HG03460 (cell line): ENCODE measurements at regions not wholly inside any gene's neighbourhood (a gene's known extent, or its start where the extent isn't known, plus 50 kb on each side); places are given as distances from the start of the nearest gene placed in this dataset.

Experiments
- ATAC-seq: cut with Tn5 transposase; IDR thresholded peaks from one replicate; pipeline ENCODE4 v1.9.1; 2021; ENCODE audit not compliant: unreplicated experiment

DNA sequence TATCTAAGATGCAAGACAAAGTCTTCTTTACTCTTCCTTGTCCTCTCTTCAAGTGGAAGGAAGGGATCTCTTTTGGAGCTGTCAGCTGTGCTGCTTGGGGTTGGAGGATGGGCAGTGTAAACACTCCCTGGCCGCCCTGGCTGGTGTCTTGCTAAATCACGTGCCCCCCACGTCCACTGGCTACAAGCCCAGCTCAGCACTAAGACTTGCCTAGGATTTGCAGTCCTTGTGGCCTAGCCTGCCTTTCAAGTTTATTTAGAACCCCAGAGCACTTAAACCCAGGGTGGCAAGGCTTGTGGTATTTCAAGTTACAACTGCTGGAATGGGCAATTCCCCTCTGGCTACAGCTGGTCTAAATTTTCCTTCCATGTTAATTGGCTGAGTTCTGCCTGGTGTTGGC, 272.4 kb upstream of the MYO3A start:
- no peak for ATAC-seq

DNA sequence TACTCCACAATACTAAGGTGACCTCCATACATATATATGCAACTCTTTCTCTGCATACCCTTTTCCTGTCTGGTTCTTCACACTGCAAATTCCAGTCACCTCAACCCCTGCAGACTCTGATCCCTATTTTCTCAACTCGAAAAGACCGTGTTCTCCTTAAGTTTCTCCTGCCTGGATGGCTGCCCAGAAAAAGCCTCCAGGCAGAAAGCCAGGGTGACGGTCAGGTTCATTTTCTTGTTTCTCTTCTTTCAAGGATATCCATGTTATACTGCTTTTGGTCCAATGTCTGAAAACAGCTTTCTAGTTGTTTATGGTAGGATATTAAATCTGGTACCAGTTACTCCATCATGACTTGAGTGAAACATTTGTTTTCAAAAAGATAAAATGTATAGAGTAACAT, 267.8 kb upstream of the MYO3A start:
- no peak for ATAC-seq

DNA sequence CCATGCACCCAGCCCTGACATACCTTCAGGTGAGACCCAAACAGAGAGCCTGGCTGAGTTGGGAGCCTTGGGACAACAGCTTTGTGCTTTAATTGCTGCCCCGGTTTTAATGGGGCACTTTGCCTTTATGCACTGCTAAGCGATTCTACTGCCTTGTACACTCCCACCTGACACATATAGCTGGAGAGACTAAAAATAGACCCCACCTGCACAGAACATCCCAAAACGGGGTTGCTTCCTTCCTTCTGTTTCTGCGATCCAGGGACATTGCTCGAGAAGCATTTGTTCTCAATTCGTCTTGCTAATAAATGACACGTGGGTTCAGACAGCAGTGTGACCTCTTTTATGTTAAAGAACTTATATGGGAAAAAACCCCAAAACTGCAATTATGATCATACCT, 258.8 kb upstream of the MYO3A start:
- ATAC-seq: no peak

DNA sequence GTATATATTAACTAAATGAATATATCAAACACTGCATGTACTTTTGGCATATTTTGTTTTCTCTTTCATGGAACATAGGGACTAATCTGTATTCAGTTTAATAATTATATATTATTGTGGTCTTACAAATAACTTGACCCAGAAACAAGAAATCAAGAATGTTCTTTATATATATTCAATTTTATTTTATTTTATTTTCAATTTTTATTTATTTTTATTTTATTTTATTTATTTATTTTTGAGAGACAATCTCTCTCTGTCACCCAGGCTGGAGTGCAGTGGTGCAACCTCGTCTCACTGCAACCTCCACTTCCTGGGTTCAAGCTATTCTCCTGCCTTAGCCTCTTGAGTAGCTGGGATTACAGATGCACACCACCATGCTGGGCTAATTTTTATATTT, 258.4 kb upstream of the MYO3A start:
- no peak for ATAC-seq

DNA sequence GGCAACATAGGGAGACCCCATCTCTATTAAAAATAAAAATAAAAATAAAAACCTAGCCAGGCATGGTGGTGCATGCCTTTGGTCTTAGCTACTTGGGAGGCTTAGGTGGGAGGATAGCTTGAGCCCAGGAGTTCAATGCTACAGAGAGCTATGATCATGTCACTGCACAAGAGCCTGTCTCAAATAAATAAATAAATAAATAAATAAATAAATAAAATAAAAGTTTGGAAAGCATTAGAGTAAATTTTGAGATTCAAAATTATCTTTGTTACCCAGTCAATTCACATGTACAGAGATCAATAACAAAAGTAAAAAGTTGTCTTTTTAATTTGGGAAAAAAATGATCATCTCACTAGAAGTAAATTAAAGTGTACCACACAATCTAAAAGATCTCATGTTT, 255.8 kb upstream of the MYO3A start:
- no peak for ATAC-seq

DNA sequence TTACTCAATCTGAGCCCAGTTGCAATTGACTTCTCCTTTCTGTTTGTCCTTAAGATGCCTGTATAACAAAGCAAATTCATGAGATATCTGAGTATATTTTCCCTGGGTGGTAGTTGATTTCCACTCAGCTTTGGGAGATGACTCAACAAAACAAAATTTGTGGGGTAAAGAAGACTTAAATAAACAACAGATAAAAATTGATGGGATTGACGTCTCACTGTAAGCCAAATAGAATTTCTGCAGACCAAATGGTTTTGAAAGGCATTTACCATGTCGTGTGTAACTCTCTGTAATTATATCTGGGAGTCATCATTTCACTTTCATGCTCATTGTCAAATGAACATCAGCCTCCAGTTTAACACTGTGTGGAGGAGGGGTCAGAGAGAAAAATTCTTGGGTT, 255.4 kb upstream of the MYO3A start:
- ATAC-seq: no peak

DNA sequence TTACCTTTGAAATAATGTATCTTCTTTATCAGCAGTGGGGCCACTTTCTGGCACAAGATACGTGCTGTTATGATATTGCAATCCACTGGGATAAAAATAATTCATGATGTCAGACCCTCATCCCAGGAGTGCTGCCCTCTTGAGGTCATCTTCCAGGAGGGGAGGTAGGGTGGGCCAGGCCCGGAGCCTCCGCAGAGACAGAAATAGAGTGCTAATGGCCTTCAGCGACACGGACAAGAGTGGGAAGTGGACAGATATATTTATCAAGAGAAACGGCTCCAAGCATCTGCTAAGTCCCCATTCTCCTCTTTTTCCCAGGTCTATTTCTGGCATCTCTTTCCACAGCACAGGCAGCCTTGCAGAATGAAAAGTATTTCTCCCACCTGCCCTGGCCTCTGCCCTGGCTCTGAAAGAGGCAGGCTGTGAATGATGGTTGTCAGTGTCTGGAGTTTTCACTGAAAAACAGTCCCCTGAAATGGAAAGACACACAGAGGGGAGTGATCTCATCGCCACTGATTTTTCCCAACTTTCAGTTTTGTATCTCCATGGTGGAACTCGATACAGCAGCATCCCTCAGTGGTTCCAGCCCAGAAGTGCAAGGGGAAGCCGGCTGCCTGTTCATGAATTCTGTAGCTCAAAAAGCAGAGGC, 251.7 kb upstream of the MYO3A start:
- ATAC-seq: no peak

DNA sequence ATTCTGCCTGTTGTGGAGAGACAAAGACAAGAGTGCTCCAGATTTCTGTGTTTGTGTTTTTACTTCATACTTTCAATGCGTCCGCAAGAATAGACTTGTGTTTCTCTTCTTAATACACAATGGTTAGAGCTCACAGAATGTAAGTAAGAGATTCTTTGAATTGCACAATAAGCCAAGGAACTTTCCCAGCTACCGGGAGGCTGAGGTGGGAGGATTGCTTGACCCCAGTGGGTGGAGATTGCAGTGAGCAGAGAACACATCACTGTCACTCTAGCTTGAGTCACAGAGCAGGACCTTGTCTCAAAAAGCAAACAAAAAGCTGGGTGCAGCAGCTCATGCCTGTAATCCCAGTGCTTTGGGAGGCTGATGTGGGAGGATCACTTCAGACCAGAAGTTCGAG, 250.7 kb upstream of the MYO3A start:
- no peak for ATAC-seq

DNA sequence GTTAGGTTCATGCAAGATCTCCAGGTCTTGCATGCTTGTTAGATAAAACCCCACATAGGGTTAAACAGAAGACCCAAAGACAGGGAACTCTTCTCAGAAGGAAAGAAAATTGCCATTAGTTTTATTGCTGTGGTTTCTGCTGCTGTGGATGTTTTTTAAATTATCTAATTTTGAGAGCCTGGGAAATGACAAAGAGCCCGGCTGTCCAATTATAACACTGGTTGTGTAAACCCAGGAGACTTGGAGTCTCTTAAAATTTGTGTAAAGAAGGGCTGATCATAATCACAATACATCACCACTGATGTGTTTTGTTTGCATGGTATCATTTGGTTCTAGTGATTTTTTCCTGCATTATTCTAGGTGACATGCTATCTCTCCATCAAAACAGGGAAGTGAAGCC, 246.5 kb upstream of the MYO3A start:
- no peak for ATAC-seq

DNA sequence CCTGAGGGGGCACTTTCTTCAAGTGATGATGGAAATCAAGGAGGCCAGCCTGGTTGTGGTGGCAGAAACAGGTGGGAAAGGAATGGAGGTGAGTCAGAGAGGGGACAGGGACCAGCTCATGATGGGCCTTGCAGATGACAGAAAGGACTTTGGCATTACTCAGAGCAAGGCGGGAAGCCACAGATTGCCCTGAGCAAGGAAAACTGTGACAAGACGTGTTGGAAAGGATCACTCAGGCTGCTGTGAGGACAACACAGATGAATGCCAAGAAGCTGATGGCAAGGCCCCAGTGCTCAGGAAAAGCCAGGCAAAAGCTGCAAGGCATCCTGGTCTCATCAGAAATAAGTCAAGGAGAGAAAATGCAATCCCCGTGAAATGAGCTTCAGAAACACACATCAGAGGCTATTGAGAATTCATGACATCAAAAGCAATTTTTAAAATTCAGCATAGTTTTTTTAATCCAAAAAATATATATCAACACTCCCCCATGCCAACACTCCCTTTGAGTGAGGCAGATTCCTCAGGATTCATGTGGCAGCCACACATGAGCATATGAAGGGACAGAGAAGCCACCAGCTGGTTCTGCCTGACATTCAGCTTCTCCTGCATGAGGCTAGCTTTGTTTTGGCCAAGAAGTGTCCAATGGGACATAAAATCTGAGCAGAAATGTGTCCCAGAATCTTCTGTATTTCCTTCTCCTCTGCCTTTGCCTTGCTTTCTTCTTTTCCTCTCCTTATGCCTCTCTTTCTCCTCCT, 244.5 kb upstream of the MYO3A start:
- no peak for ATAC-seq

DNA sequence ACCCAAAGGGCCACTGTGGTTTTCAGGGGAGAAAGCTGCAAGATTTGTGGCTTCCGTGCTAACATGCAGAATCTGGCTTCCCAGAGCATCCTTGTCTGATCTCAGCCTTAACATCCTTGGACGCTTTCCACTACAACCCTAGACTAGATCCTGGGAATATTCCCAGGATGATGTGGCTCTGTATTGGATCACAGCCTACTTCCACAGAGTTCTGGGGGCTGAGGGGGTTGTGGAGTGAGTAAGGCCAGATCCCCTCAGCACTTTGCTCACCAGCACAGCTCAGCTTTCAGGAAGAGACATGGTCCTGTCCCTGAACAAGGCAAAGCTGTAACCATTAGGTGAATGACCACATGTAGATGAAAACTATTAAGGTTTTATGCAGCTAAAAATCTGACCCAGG, 241.3 kb upstream of the MYO3A start:
- no peak for ATAC-seq

DNA sequence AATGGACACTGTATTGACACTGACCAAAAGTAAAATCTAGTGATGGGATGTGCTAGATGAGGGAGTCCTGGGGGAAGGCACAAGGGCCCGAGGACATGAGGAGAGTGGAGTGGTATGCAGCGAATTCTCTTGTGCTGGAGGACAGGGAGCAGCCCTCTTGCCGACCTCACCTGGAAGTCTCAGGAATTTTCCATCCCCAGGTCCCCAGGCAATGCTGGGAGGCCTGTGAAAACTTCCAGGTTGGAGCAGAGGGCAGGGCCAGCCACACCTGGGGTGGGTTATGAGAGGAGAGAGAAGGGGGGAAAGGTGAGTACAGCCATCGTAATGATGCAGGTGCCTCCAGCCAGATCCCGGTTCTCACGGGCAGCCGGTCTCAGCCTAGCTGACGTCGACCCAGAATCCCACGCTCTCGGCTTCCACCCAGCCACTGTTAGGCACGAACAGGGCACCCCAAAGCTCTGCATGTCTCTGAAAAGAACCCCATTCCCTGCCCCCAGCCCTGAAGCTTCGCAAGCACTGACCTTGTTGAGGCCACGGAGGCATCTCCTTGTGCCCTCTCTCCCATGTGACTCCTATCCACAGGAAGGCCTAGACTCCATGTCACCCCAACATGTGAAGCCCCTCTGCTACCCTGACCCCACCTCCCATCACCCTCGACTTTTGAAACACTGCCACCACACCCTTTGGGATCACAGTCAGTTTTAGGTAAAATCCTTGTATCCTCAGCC, 239.7 kb upstream of the MYO3A start:
- ATAC-seq: no peak

DNA sequence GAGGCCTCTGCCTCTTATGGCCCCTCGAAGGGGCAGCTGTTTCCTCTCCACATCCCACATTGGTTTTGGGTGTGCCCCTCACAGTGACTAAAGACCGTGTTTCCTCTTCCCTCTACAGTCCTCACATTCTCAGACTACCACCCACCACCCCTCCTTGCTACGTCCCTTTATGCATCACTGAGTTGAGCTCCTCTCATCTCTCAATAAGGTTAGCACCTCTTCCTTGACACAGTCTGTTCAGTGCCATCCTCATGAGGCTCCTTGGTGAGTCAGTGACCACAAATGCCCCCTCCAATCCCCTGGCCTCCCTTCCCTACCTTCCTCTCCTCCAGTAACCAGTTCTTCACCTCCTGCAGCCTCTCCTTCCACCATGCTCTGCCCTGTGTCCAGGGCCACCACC, 239.1 kb upstream of the MYO3A start:
- ATAC-seq: no peak

DNA sequence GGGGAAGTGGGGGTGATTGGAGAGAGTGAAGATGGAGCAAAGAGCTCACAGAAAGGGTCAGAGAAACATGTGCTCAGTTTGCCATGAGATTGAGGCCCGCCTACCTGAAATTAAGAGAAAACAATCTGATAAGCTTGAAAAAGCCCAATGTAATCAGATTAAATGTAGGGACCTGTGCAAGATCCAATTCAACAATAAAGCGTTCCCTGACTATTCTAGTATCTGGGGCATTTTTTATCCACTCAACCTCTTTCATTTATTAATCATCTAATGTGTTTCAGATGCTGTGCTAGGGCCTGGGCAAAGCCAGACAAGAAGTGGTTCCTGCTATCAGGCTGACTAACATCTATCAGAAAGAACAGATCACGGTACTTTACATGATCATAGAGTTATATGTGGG, 238.4 kb upstream of the MYO3A start:
- ATAC-seq: no peak

DNA sequence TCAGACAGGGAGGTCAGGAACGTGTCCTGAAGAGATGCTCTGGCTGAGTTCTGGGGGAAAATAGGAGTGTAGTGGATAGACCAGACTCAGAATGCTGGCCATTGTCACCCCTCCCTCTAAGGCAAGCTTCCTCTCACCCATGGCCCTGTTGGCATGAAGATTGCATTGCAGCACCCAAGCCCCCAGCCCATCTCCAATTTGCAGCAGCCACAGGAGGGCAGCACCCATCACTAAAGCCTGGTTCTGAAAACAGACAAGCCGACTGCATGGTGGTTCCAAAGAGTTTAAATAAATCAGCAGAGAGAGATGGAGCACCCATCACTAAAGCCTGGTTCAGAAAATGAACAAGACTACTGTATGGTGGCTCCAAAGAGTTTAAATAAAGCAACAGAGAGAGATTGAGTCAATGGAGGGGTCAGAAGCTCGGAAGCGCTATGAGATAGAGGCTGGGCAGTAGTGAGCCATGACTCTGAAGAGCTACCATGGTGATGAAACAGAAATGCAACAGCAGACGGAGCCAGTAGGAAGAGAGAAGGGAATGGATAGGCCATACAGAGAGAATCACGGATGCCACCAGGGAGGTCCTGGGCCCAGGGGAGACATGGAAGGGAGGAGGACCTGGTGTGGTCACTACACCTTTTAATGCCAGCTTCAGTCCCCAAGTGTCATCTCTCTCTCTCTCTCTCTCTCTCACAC, 237.9 kb upstream of the MYO3A start:
- ATAC-seq: no peak

DNA sequence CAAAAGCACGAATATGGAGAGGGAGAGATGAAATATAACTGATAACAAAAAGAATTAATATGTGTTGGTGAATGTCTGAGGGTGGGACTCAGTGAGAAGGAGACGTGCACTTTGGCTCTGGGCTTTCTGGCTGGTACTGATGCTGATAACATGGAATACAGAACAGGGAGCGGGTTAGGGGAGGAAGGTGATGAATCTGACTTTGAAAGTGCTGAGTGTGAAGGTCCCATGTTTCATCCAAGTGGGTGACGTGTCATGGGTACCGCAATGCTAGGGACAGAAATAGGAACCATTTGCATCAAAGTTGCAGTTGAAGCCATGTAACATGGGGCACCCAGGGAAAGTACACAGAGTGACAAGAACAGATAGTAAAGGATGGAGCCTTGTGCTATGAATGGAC, 236.6 kb upstream of the MYO3A start:
- no peak for ATAC-seq

DNA sequence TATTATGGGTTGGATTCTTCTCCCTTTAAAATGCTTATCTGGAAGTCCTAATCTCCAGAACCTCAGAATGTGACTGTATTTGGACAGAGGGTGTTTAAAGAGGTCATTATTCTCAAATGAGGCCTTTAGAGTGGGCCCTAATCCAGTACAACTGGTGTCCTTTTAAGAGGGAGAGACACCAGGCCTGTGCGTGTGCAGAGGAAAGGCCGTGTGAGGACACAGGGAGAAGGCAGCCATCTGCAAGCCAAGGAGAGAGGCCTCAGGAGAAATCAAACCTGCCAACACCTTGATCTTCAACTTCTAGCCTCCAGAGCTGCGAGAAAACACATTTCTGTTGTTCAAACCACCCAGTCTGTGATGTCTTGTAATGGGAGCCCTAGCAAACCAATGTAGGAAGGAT, 235.4 kb upstream of the MYO3A start:
- ATAC-seq: no peak

DNA sequence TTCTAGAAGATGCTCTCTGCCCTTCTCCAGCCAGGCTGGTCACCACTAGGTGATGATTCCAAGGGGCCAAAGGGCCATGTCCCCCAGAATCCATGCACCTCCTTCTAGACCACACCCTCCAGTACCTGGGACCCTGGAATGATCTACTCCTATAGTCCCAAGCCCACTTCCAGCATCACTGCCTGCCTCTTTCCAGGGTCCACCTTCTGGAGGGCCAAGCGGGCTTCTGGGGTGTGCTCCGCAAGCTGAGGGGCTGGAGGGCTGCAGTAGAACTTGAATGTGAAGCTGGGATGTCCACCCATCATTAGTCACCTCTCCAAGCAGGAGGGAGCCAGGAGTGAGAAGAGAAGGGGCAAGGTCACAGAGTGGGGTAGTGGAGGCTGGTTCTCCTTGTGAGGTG, 234.4 kb upstream of the MYO3A start:
- ATAC-seq: no peak

DNA sequence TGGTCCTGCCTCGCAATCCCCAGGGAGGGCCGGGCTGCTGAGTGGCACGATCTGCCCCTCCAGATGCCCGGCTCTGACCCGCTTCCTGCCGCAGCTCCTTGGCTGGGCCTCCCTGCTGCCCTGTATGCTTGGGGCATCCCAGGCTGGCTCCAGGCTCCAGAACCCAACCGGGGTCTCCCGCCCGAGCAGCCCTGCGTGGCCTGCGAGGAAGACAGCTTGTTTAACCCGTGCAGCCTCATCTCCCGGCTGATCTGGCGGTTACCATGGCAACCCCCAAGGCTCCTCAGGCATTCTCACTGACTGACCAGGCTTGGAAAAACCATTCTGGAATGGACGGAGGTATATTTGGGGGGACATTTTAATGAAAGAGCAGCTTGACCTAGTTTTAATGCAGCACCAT, 232.4 kb upstream of the MYO3A start:
- ATAC-seq: no peak

DNA sequence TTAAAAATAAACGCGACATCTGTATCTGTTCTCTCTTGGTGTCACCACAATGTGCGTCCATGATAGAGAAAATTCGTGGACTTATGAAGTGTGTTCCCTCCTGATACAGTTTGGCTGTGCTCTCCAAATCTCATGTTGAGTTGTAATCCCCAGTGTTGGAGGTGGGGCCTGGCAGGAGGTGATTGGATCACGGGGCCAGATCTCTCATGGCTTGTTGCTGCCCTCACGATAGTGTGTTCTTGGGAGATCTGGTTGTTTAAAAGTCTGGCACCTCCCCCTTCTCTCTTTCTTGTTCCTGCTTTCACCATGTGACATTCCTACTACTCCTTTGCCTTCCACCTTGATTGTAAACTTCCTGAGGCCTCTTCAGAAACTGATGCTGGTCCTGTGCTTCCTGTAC, 229.4 kb upstream of the MYO3A start:
- ATAC-seq: no peak

DNA sequence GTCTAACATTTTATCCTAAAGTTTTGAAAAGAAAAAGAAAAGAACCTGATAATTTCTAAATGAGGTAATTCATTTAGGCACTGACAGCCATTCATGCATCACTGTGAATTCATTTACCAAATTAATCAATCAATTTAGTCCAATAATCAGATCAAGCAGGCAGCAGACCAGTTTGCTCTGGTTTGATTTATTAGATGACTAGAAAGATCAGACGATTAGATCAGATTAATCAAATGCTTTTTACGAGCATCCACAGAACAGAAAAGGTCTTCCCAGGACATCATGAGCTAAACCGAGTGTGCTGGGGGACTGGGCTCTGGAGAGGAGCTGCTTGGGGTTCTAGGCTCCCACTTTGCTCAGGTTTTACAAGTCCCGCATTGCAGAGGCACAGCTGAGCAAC, 226.5 kb upstream of the MYO3A start:
- no peak for ATAC-seq
